Right atrium auricular region (tissue), 2 donors: ENCODE measurements at regions not wholly inside any gene's neighbourhood (a gene's known extent, or its start where the extent isn't known, plus 50 kb on each side); places are given as distances from the start of the nearest gene placed in this dataset.
A peak's percentile ranks its signal among the peaks of the same experiment; 100 is the strongest.

ENCODE experiments used
- DNase-seq: peaks from one replicate; pipeline ENCODE4 v3.0.0-alpha.2; 2019; ENCODE audit warnings: low spot score
- H3K27ac ChIP-seq, 2 donors: fragments of 200-600 bp; sonication (generic); 1 replicate in 1 of 2; 2 replicates in 1 of 2; pipeline ENCODE4 v1.5.1; 2016 to 2019
- H3K27me3 ChIP-seq, 2 donors: fragments of 200-600 bp; sonication (generic); one replicate each; pipeline versions ENCODE4 v1.5.1 to v1.6.0; 2017 to 2019
- H3K36me3 ChIP-seq: fragments of 200-600 bp; sonication (generic); one replicate; pipeline ENCODE4 v1.5.1; 2016
- H3K4me1 ChIP-seq, 2 donors: fragments of 200-600 bp; sonication (generic); one replicate each; pipeline versions ENCODE4 v1.5.1 to v1.6.0; 2017 to 2019
- H3K4me3 ChIP-seq, 2 donors: fragments of 200-600 bp; sonication (generic); 1 replicate in 1 of 2; 2 replicates in 1 of 2; pipeline ENCODE4 v1.5.1; 2017 to 2019; ENCODE audit warnings: mild to moderate bottlenecking in 1 of 2, moderate library complexity in 1 of 2
- H3K9me3 ChIP-seq, 2 donors: fragments of 200-600 bp; sonication (generic); one replicate each; pipeline ENCODE4 v1.5.1; 2019
- CTCF ChIP-seq, 2 donors: fragments of 200-600 bp; sonication (generic); IDR thresholded peaks; one replicate each; pipeline ENCODE4 v1.5.1; 2019; ENCODE audit warnings: antibody characterized with exemption in 2 of 2

GRCh38 chr2:64363848-64364247 is 90.1 kb upstream of the LGALSL start:
- no peak overlapping the region for H3K4me3 ChIP-seq
- no peak overlapping the region for H3K27ac ChIP-seq
- H3K4me1 ChIP-seq = peaks cover 0 to 10% of the 10 kb centered on the region in 2 donors
- no peaks in the 10 kb centered on the region for H3K27me3 ChIP-seq
- H3K36me3 ChIP-seq = no peaks in the 10 kb centered on the region
- no peak for TF ChIP-seq CTCF (IDR thresholded peaks at IDR 0.05)
- peak; percentile 32 for DNase-seq
- H3K9me3 ChIP-seq = no peaks in the 10 kb centered on the region

GRCh38 chr2:64367444-64368232 is 86.3 kb upstream of the LGALSL start:
- Histone ChIP-seq H3K9me3 (no peaks in the 10 kb centered on the region), H3K36me3 (no peaks in the 10 kb centered on the region), H3K27ac (no peak overlapping the region), H3K27me3 (no peaks in the 10 kb centered on the region), H3K4me1 (no peaks in the 10 kb centered on the region), H3K4me3 (no peak overlapping the region)
- TF ChIP-seq CTCF (IDR thresholded peaks at IDR 0.05) = no peak
- peak; percentile 42 for DNase-seq

- no peak for DNase-seq
- no peaks in the 10 kb centered on the region for H3K27me3 ChIP-seq
- no peaks in the 10 kb centered on the region for H3K36me3 ChIP-seq
- no peak for TF ChIP-seq CTCF (IDR thresholded peaks at IDR 0.05)
- peaks cover 0 to 6% of the 10 kb centered on the region in 2 donors for H3K4me1 ChIP-seq
- no peak overlapping the region for H3K27ac ChIP-seq
- no peak overlapping the region for H3K4me3 ChIP-seq
- no peaks in the 10 kb centered on the region for H3K9me3 ChIP-seq
Observed at GRCh38 chr2:64369706-64370105, 84.3 kb upstream of the LGALSL start.

GRCh38 chr2:64371727-64372126 is 82.2 kb upstream of the LGALSL start:
- Histone ChIP-seq H3K4me1 (peaks cover 0 to 7% of the 10 kb centered on the region in 2 donors), H3K27me3 (no peaks in the 10 kb centered on the region), H3K4me3 (no peak overlapping the region), H3K36me3 (no peaks in the 10 kb centered on the region), H3K27ac (no peak overlapping the region), H3K9me3 (no peaks in the 10 kb centered on the region)
- no peak for DNase-seq
- no peak for TF ChIP-seq CTCF (IDR thresholded peaks at IDR 0.05)

GRCh38 chr2:64374686-64375085 is 79.3 kb upstream of the LGALSL start:
- Histone ChIP-seq H3K27me3 (no peaks in the 10 kb centered on the region), H3K36me3 (no peaks in the 10 kb centered on the region), H3K4me3 (no peak overlapping the region), H3K9me3 (no peaks in the 10 kb centered on the region), H3K4me1 (peaks cover 0 to 7% of the 10 kb centered on the region in 2 donors), H3K27ac (no peak overlapping the region)
- TF ChIP-seq CTCF (IDR thresholded peaks at IDR 0.05) = no peak
- DNase-seq = no peak

- TF ChIP-seq CTCF (IDR thresholded peaks at IDR 0.05) = no peak
- Histone ChIP-seq H3K9me3 (no peaks in the 10 kb centered on the region), H3K27me3 (no peaks in the 10 kb centered on the region), H3K27ac (no peak overlapping the region), H3K4me1 (peaks cover 0 to 7% of the 10 kb centered on the region in 2 donors), H3K4me3 (no peak overlapping the region), H3K36me3 (no peaks in the 10 kb centered on the region)
- DNase-seq = no peak
Observed at GRCh38 chr2:64376926-64377325, 77.0 kb upstream of the LGALSL start.
